WTC11 (cell line): ENCODE measurements at regions not wholly inside any gene's neighbourhood (a gene's known extent, or its start where the extent isn't known, plus 50 kb on each side); places are given as distances from the start of the nearest gene placed in this dataset.

Source experiments
- ATAC-seq: fragments of 200-7000 bp; cut with Tn5 transposase; 2 replicates; pipeline ENCODE4 v1.10.0; 2021; ENCODE audit warnings: mild to moderate bottlenecking, moderate library complexity
- CTCF ChIA-PET: fragments of 300-600 bp; sonication (Branson Sonifier 250); formaldehyde crosslinking; loops from one replicate; lab custom pipeline; 2021; ENCODE audit warnings: antibody characterized with exemption; lab: Charles Lee
- POLR2A ChIA-PET: fragments of 350-600 bp; sonication (Branson Sonifier 250); formaldehyde crosslinking; loops from one replicate; lab custom pipeline; 2021; ENCODE audit warnings: antibody characterized with exemption; lab: Charles Lee
- DNase-seq: peaks from one replicate; pipeline ENCODE4 v3.0.0; 2021; ENCODE audit warnings: low spot score
- H3K27ac Mint-ChIP-seq: 2 replicates; pipeline ENCODE4 v1.8.0; 2021; ENCODE audit warnings: mixed read lengths
- H3K27me3 Mint-ChIP-seq: 2 replicates; pipeline ENCODE4 v1.8.0; 2021; ENCODE audit warnings: low read depth, mild to moderate bottlenecking, moderate library complexity, mixed read lengths
- H3K36me3 Mint-ChIP-seq: 2 replicates; pipeline ENCODE4 v1.8.0; 2021; ENCODE audit warnings: mixed read lengths
- H3K4me1 Mint-ChIP-seq: 2 replicates; pipeline ENCODE4 v1.8.0; 2022; ENCODE audit warnings: mixed read lengths
- H3K4me3 Mint-ChIP-seq: 2 replicates; pipeline ENCODE4 v1.8.0; 2021; ENCODE audit warnings: mild to moderate bottlenecking, moderate library complexity, mixed read lengths
- H3K9me3 Mint-ChIP-seq: 2 replicates; pipeline ENCODE4 v1.8.0; 2021; ENCODE audit warnings: mixed read lengths
- AFF4 ChIP-seq: sonication (generic); formaldehyde crosslinking; IDR thresholded peaks from 2 replicates; pipeline ENCODE4 v1.8.1; 2023; ENCODE audit warnings: mild to moderate bottlenecking, missing genetic modification reagents, borderline replicate concordance
- ARID4B ChIP-seq: sonication (generic); formaldehyde crosslinking; IDR thresholded peaks from 2 replicates; pipeline ENCODE4 v1.8.0; 2023; ENCODE audit warnings: missing genetic modification reagents, mild to moderate bottlenecking, borderline replicate concordance
- ATF3 ChIP-seq: sonication (generic); formaldehyde crosslinking; conservative IDR thresholded peaks from 2 replicates; pipeline ENCODE4 v1.8.1; 2022; ENCODE audit warnings: mild to moderate bottlenecking, missing genetic modification reagents
- CDX4 ChIP-seq: fragments of 250-450 bp; sonication (Bioruptor Pico); IDR thresholded peaks from 2 replicates; pipeline ENCODE4 v1.9.0; 2021; ENCODE audit warnings: moderate library complexity, mild to moderate bottlenecking, inconsistent platforms, borderline replicate concordance
- CREB1 ChIP-seq: sonication (generic); formaldehyde crosslinking; IDR thresholded peaks from 2 replicates; pipeline ENCODE4 v1.8.0; 2023; ENCODE audit warnings: mild to moderate bottlenecking, missing genetic modification reagents
- E2F4 ChIP-seq: sonication (generic); formaldehyde crosslinking; IDR thresholded peaks from 2 replicates; pipeline ENCODE4 v1.8.1; 2022; ENCODE audit warnings: low read depth, mild to moderate bottlenecking, moderate library complexity, missing genetic modification reagents, borderline replicate concordance
- FOXP1 ChIP-seq: sonication (generic); formaldehyde crosslinking; IDR thresholded peaks from 2 replicates; pipeline ENCODE4 v1.8.0; 2022; ENCODE audit warnings: missing genetic modification reagents, mild to moderate bottlenecking, moderate library complexity, borderline replicate concordance
- FOXP4 ChIP-seq: sonication (generic); formaldehyde crosslinking; IDR thresholded peaks from 2 replicates; pipeline ENCODE4 v1.8.0; 2022; ENCODE audit warnings: mild to moderate bottlenecking, missing genetic modification reagents
- GABPB1 ChIP-seq: sonication (generic); formaldehyde crosslinking; IDR thresholded peaks from 2 replicates; pipeline ENCODE4 v1.8.1; 2023; ENCODE audit warnings: mild to moderate bottlenecking, missing genetic modification reagents
- GTF2I ChIP-seq: fragments of 250-450 bp; sonication (Bioruptor Pico); conservative IDR thresholded peaks from 2 replicates; pipeline ENCODE4 v1.4.0; 2021; ENCODE audit warnings: mild to moderate bottlenecking
- JAZF1 ChIP-seq: fragments of 250-450 bp; sonication (Bioruptor Pico); IDR thresholded peaks from 2 replicates; pipeline ENCODE4 v1.9.0; 2021; ENCODE audit warnings: moderate library complexity, mild to moderate bottlenecking, inconsistent platforms
- JUN ChIP-seq: sonication (generic); formaldehyde crosslinking; IDR thresholded peaks from 2 replicates; pipeline ENCODE4 v1.8.0; 2023; ENCODE audit warnings: mild to moderate bottlenecking, missing genetic modification reagents
- KAT7 ChIP-seq: sonication (generic); formaldehyde crosslinking; IDR thresholded peaks from 2 replicates; pipeline ENCODE4 v1.8.1; 2023; ENCODE audit warnings: missing genetic modification reagents, mild to moderate bottlenecking, borderline replicate concordance
- MXD4 ChIP-seq: fragments of 250-450 bp; sonication (Bioruptor Pico); IDR thresholded peaks from 2 replicates; pipeline ENCODE4 v1.8.0; 2021; ENCODE audit warnings: mild to moderate bottlenecking, moderate library complexity, borderline replicate concordance
- OVOL2 ChIP-seq: fragments of 250-450 bp; sonication (Bioruptor Pico); IDR thresholded peaks from 2 replicates; pipeline ENCODE4 v1.9.0; 2021; ENCODE audit warnings: mild to moderate bottlenecking, borderline replicate concordance
- SP1 ChIP-seq: sonication (generic); formaldehyde crosslinking; conservative IDR thresholded peaks from 2 replicates; pipeline ENCODE4 v1.8.1; 2022; ENCODE audit warnings: missing genetic modification reagents
- TCF7 ChIP-seq: sonication (generic); formaldehyde crosslinking; IDR thresholded peaks from 2 replicates; pipeline ENCODE4 v1.8.0; 2022; ENCODE audit warnings: mild to moderate bottlenecking, low read depth, missing genetic modification reagents, moderate library complexity
- TEAD1 ChIP-seq: sonication (generic); formaldehyde crosslinking; IDR thresholded peaks from 2 replicates; pipeline ENCODE4 v1.8.0; 2022; ENCODE audit warnings: mild to moderate bottlenecking, missing genetic modification reagents
- TP53 ChIP-seq: sonication (generic); formaldehyde crosslinking; IDR thresholded peaks from 2 replicates; pipeline ENCODE4 v1.8.1; 2023; ENCODE audit warnings: mild to moderate bottlenecking, missing genetic modification reagents
- ZBTB21 ChIP-seq: sonication (generic); formaldehyde crosslinking; IDR thresholded peaks from 2 replicates; pipeline ENCODE4 v1.8.1; 2023; ENCODE audit warnings: mild to moderate bottlenecking, missing genetic modification reagents, borderline replicate concordance
- ZBTB43 ChIP-seq: sonication (generic); formaldehyde crosslinking; IDR thresholded peaks from 2 replicates; pipeline ENCODE4 v1.8.1; 2023; ENCODE audit warnings: mild to moderate bottlenecking, missing genetic modification reagents
- ZNF121 ChIP-seq: sonication (generic); formaldehyde crosslinking; IDR thresholded peaks from 2 replicates; pipeline ENCODE4 v1.8.0; 2023; ENCODE audit warnings: missing genetic modification reagents
- ZNF219 ChIP-seq: sonication (generic); formaldehyde crosslinking; IDR thresholded peaks from 2 replicates; pipeline ENCODE4 v1.8.0; 2023; ENCODE audit warnings: missing genetic modification reagents, mild to moderate bottlenecking, borderline replicate concordance
- ZNF317 ChIP-seq: sonication (generic); formaldehyde crosslinking; IDR thresholded peaks from 2 replicates; pipeline ENCODE4 v1.8.1; 2023; ENCODE audit warnings: low read depth, mild to moderate bottlenecking, moderate library complexity, missing genetic modification reagents, borderline replicate concordance

GRCh38 chr5:144024090-144024489 is 146.4 kb downstream of the YIPF5 start:
- ChIA-PET POLR2A (no interaction called here), CTCF (no interaction called here)
- H3K27me3 Mint-ChIP-seq, result no peaks in the 10 kb centered on the region
- TF ChIP-seq JAZF1 (CRISPR knock-in tag) (no peak), ZNF317 (CRISPR knock-in tag) (no peak), TP53 (CRISPR knock-in tag) (no peak), GABPB1 (CRISPR knock-in tag) (no peak), ATF3 (CRISPR knock-in tag) (no peak), FOXP1 (no peak), ZNF219 (CRISPR knock-in tag) (no peak), OVOL2 (CRISPR knock-in tag) (no peak), SP1 (CRISPR knock-in tag) (no peak), JUN (CRISPR knock-in tag) (no peak), GTF2I (CRISPR knock-in tag) (no peak), ZNF121 (CRISPR knock-in tag) (no peak), CDX4 (CRISPR knock-in tag) (no peak), E2F4 (CRISPR knock-in tag) (no peak), ARID4B (no peak), TCF7 (CRISPR knock-in tag) (no peak), KAT7 (no peak)
- TF ChIP-seq, all 79 proteins: peak for 0
- Mint-ChIP-seq H3K4me1 (no peaks in the 10 kb centered on the region), H3K4me3 (no peak overlapping the region), H3K36me3 (peaks cover 33% of the 10 kb centered on the region), H3K9me3 (peaks cover 35% of the 10 kb centered on the region), H3K27ac (no peak overlapping the region)
- ATAC-seq (no peak), DNase-seq (no peak)

GRCh38 chr5:144024545-144024944 is 145.9 kb downstream of the YIPF5 start:
- ATAC-seq (no peak), DNase-seq (no peak)
- CTCF ChIA-PET, result no interaction called here
- Mint-ChIP-seq H3K36me3 (peaks cover 33% of the 10 kb centered on the region), H3K9me3 (peaks cover 35% of the 10 kb centered on the region), H3K27me3 (no peaks in the 10 kb centered on the region), H3K4me1 (no peaks in the 10 kb centered on the region), H3K4me3 (no peak overlapping the region), H3K27ac (no peak overlapping the region)
- POLR2A ChIA-PET, result no interaction called here
- TF ChIP-seq AFF4 (CRISPR knock-in tag) (no peak), TEAD1 (CRISPR knock-in tag) (no peak), MXD4 (CRISPR knock-in tag) (no peak), ZNF219 (CRISPR knock-in tag) (no peak), ZBTB21 (CRISPR knock-in tag) (no peak), ZBTB43 (CRISPR knock-in tag) (no peak), FOXP4 (no peak), CREB1 (CRISPR knock-in tag) (no peak)
